Endothelial cell of umbilical vein (primary cell): ENCODE measurements at regions not wholly inside any gene's neighbourhood (a gene's known extent, or its start where the extent isn't known, plus 50 kb on each side); places are given as distances from the start of the nearest gene placed in this dataset.

Experiments
- BruUV-seq: library from RNA; stranded (reverse); fragments of 400-500 nt; replicated peaks from 2 replicates; lab custom pipeline; 2021; lab: Mats Ljungman, UMichigan
- CTCF ChIA-PET: fragments of 300-600, 350-600 bp; sonication (Branson Sonifier 250); formaldehyde crosslinking; loops from one replicate; lab custom pipeline; 2021; ENCODE audit warnings: antibody characterized with exemption, inconsistent platforms; lab: Charles Lee
- POLR2A ChIA-PET: fragments of 300-600, 350-600 bp; sonication (Branson Sonifier 250); formaldehyde crosslinking; loops from one replicate; lab custom pipeline; 2021; ENCODE audit warnings: antibody characterized with exemption, inconsistent platforms; lab: Charles Lee
- DNase-seq: peaks from one replicate; pipeline ENCODE4 v3.0.0-alpha.2; 2011; ENCODE audit warnings: low read depth, low spot score
- FAIRE-seq: peaks from 2 replicates; lab custom pipeline; 2011; peaks lifted over from hg19 to GRCh38; lab: Jason Lieb, UNC
- H2AFZ ChIP-seq: 2 replicates; pipeline ENCODE4 v1.6.0; 2012; ENCODE audit warnings: low read depth, low read length, control low read depth, inconsistent platforms
- H3K27ac ChIP-seq: 2 replicates; pipeline ENCODE4 v1.5.1; 2011; ENCODE audit warnings: low read depth, mild to moderate bottlenecking, control low read depth, low read length, moderate library complexity; ENCODE audit not compliant: insufficient read depth
- H3K27me3 ChIP-seq, 2 experiments: 2 replicates each; pipeline versions ENCODE4 v1.6.0 to v1.6.1; 2011; ENCODE audit warnings: low read length in 2 of 2, mixed read lengths in 1 of 2; ENCODE audit not compliant: control insufficient read depth in 2 of 2, insufficient read depth in 2 of 2
- H3K36me3 ChIP-seq, 2 experiments: 2 replicates in 1 of 2; 3 replicates in 1 of 2; pipeline ENCODE4 v1.5.1; 2011; ENCODE audit warnings: low read length in 2 of 2, mild to moderate bottlenecking in 1 of 2, moderate library complexity in 1 of 2; ENCODE audit not compliant: control insufficient read depth in 2 of 2, insufficient read depth in 2 of 2; ENCODE audit errors: extremely low read depth in 1 of 2
- H3K4me1 ChIP-seq: 3 replicates; pipeline ENCODE4 v1.5.1; 2011; ENCODE audit warnings: mild to moderate bottlenecking, low read length; ENCODE audit not compliant: control insufficient read depth, insufficient read depth; ENCODE audit errors: extremely low read depth
- H3K4me2 ChIP-seq: 2 replicates; pipeline ENCODE4 v1.6.1; 2011; ENCODE audit warnings: low read length, control low read depth, mixed read lengths; ENCODE audit not compliant: insufficient read depth
- H3K4me3 ChIP-seq, 3 experiments: fragments of 200-600 bp in 1 of 3; sonication (generic), shearing (Covaris generic) in 1 of 3; replicated peaks in 1 of 3; 2 replicates each; pipeline ENCODE4 v1.5.1; 2011 to 2016; ENCODE audit warnings: control low read depth in 3 of 3, low read length in 3 of 3, mild to moderate bottlenecking in 2 of 3, inconsistent platforms in 1 of 3, low read depth in 1 of 3, moderate library complexity in 1 of 3; ENCODE audit not compliant: insufficient read depth in 1 of 3
- H3K79me2 ChIP-seq: 2 replicates; pipeline ENCODE4 v1.6.0; 2012; ENCODE audit warnings: low read length, inconsistent platforms; ENCODE audit not compliant: control insufficient read depth, insufficient read depth
- H3K9ac ChIP-seq: replicated peaks from 2 replicates; pipeline ENCODE3; 2011; ENCODE audit warnings: low read length, control low read depth; ENCODE audit not compliant: insufficient read depth; ENCODE audit errors: extremely low read depth
- H3K9me1 ChIP-seq: replicated peaks from 3 replicates; pipeline ENCODE4 v1.6.0; 2011; ENCODE audit warnings: mild to moderate bottlenecking, low read length; ENCODE audit not compliant: control insufficient read depth, insufficient read depth; ENCODE audit errors: extremely low read depth
- H3K9me3 ChIP-seq: replicated peaks from 2 replicates; pipeline ENCODE4 v1.5.1; 2012; ENCODE audit warnings: low read length, inconsistent platforms; ENCODE audit not compliant: control insufficient read depth, insufficient read depth
- H4K20me1 ChIP-seq: replicated peaks from 2 replicates; pipeline ENCODE3; 2011; ENCODE audit warnings: mild to moderate bottlenecking, low read length; ENCODE audit not compliant: control insufficient read depth, insufficient read depth; ENCODE audit errors: extremely low read depth
- CTCF ChIP-seq, 2 donors: IDR thresholded peaks; 1 replicate in 1 of 2; 2 replicates in 1 of 2; pipeline ENCODE4 v1.5.1; 2011; ENCODE audit warnings: low read length in 2 of 2, mild to moderate bottlenecking in 2 of 2, moderate library complexity in 2 of 2, control low read depth in 1 of 2, inconsistent platforms in 1 of 2, low read depth in 1 of 2; ENCODE audit not compliant: insufficient read depth in 1 of 2; ENCODE audit errors: extremely low read depth in 1 of 2
- EZH2 ChIP-seq: IDR thresholded peaks from 2 replicates; pipeline ENCODE4 v1.6.1; 2012; ENCODE audit warnings: borderline replicate concordance, low read depth, mild to moderate bottlenecking, moderate library complexity, low read length, inconsistent platforms; ENCODE audit not compliant: severe bottlenecking
- FOS ChIP-seq: IDR thresholded peaks from 2 replicates; pipeline ENCODE4 v1.6.1; 2011; ENCODE audit warnings: mild to moderate bottlenecking, low read length, moderate library complexity, borderline replicate concordance; ENCODE audit not compliant: insufficient read depth
- GATA2 ChIP-seq: IDR thresholded peaks from 2 replicates; pipeline ENCODE4 v1.7.0; 2011; ENCODE audit warnings: low read depth, mild to moderate bottlenecking, moderate library complexity, mixed read lengths, low read length; ENCODE audit not compliant: insufficient read length, insufficient read depth
- JUN ChIP-seq: IDR thresholded peaks from 2 replicates; pipeline ENCODE4 v1.6.1; 2011; ENCODE audit warnings: borderline replicate concordance, low read depth; ENCODE audit not compliant: insufficient read length, insufficient read depth
- MAX ChIP-seq: IDR thresholded peaks from 2 replicates; pipeline ENCODE4 v1.6.1; 2011; ENCODE audit not compliant: insufficient read depth, insufficient read length
- MYC ChIP-seq: IDR thresholded peaks from one replicate; pipeline ENCODE4 v1.6.1; 2011; ENCODE audit warnings: mild to moderate bottlenecking, low read depth, low read length
- POLR2A ChIP-seq: IDR thresholded peaks from 2 replicates; pipeline ENCODE4 v1.6.1; 2012; ENCODE audit warnings: low read depth, mild to moderate bottlenecking, control low read depth, low read length
- POLR2AphosphoS5 ChIP-seq: IDR thresholded peaks from 2 replicates; pipeline ENCODE4 v1.6.1; 2012; ENCODE audit warnings: low read depth, mild to moderate bottlenecking, control low read depth, low read length, moderate library complexity; ENCODE audit not compliant: insufficient read depth
- dilution Hi-C: fragments of 300-500 bp; cut with MboI; formaldehyde crosslinking; loops from one replicate; pipeline ENCODE4 v1.15.0; 2019; ENCODE audit warnings: low sequenced_read_pairs; ENCODE audit not compliant: extremely low pct_ligation_motif_present
- intact Hi-C: fragments of 100-400 bp; cut with micrococcal nuclease; formaldehyde crosslinking; loops from one replicate; pipeline ENCODE4 v1.10.0; 2022

DNA sequence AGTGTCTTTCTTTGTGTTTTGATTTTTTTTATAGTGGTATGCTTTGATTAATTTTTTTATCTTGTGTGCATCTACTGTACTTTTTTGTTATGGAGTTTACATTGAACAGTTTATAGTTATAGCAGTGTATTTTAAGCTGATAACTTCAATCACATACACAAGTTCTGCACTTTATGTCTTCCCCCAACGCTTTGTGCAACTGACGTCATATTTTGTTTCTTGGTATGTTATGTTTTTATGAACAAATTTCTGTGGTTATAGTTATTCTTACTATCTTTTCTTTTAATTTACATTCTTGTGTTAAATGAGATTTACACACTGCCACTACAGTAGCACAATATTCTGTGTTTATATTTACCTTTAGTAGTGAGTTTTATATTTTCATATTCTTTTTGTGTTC lies 197.1 kb downstream of the SNAPC1 start:
- CTCF ChIA-PET: no interaction called here
- TF ChIP-seq GATA2 (no peak), JUN (no peak), MYC (no peak), FOS (no peak), POLR2AphosphoS5 (no peak), EZH2 (no peak), MAX (no peak), POLR2A (no peak), CTCF (IDR thresholded peaks at IDR 0.05; ENCODE audit: extremely low read depth in 1 of 2, insufficient read depth in 1 of 2, low read depth in 1 of 2, low read length in 2 of 2) (no peak)

More for the DNA sequence above, 197.1 kb downstream of the SNAPC1 start:
- Histone ChIP-seq H3K79me2 (no peaks in the 10 kb centered on the region), H3K36me3 (no peaks in the 10 kb centered on the region), H3K9ac (no peak overlapping the region), H3K27ac (no peak overlapping the region), H3K9me3 (no peaks in the 10 kb centered on the region), H3K4me2 (no peak overlapping the region), H4K20me1 (no peaks in the 10 kb centered on the region), H2AFZ (no peak overlapping the region), H3K27me3 (no peaks in the 10 kb centered on the region), H3K9me1 (no peaks in the 10 kb centered on the region), H3K4me1 (no peaks in the 10 kb centered on the region), H3K4me3 (no peak overlapping the region)
- dilution Hi-C loops: no loop called here
- no TSS peak for BruUV-seq
- DNase-seq (no peak), FAIRE-seq (no peak)
- POLR2A ChIA-PET: no interaction called here
- intact Hi-C loops: no loop called here
